MM.1S (cell line): ENCODE measurements at regions not wholly inside any gene's neighbourhood (a gene's known extent, or its start where the extent isn't known, plus 50 kb on each side); places are given as distances from the start of the nearest gene placed in this dataset.

Source experiments
- CTCF ChIP-seq: fragments of 300-600 bp; sonication (generic); IDR thresholded peaks from 2 replicates; pipeline ENCODE4 v1.5.1; 2016; ENCODE audit warnings: antibody characterized with exemption, low read length, mixed read lengths
- EZH2 ChIP-seq: fragments of 300-600 bp; sonication (generic); optimal IDR thresholded peaks from 2 replicates; pipeline ENCODE3; 2017; ENCODE audit warnings: low read depth, mild to moderate bottlenecking, antibody characterized with exemption, low read length, mixed read lengths
- EZH2phosphoT487 ChIP-seq: fragments of 300-600 bp; sonication (generic); IDR thresholded peaks from 2 replicates; pipeline ENCODE4 v1.6.1; 2018; ENCODE audit warnings: antibody characterized with exemption, low read length

- TF ChIP-seq CTCF (no peak), EZH2 (no peak), EZH2phosphoT487 (no peak)
These were observed 230.7 kb downstream of the DEPDC1B start for GRCh38 chr5:60469286-60469685.
